Tibial nerve (tissue), 3 donors: ENCODE measurements at regions not wholly inside any gene's neighbourhood (a gene's known extent, or its start where the extent isn't known, plus 50 kb on each side); places are given as distances from the start of the nearest gene placed in this dataset.

Experiments used
- CTCF ChIP-seq, 5 experiments: fragments of 200-600 bp in 3 of 5; fragments of 450-650 bp in 2 of 5; sonication (generic) in 3 of 5; IDR thresholded peaks; one replicate each; pipeline ENCODE4 v1.5.1; 2016 to 2019; ENCODE audit warnings: antibody characterized with exemption in 5 of 5, mild to moderate bottlenecking in 3 of 5, moderate library complexity in 2 of 5
- POLR2A ChIP-seq, 2 donors: fragments of 450-650 bp; IDR thresholded peaks; one replicate each; pipeline ENCODE4 v1.6.1; 2017; ENCODE audit warnings: antibody characterized with exemption in 2 of 2, mild to moderate bottlenecking in 2 of 2, moderate library complexity in 2 of 2

- TF ChIP-seq POLR2A (IDR thresholded peaks at IDR 0.05) (no peak), CTCF (IDR thresholded peaks at IDR 0.05) (no peak)
These were observed 322.7 kb downstream of the PDHA2 start for GRCh38 chr4:96162636-96163035.
